HFF-Myc (cell line): ENCODE measurements at regions not wholly inside any gene's neighbourhood (a gene's known extent, or its start where the extent isn't known, plus 50 kb on each side); places are given as distances from the start of the nearest gene placed in this dataset.

Experiments used
- DNase-seq: peaks from one replicate; pipeline ENCODE4 v3.0.0-alpha.2; 2011; ENCODE audit warnings: low read depth; ENCODE audit errors: extremely low read depth
- H3K4me3 ChIP-seq: replicated peaks from 2 replicates; pipeline ENCODE4 v1.5.1; 2011; ENCODE audit warnings: low read depth, mild to moderate bottlenecking, control low read depth, low read length
- CTCF ChIP-seq: IDR thresholded peaks from 2 replicates; pipeline ENCODE4 v1.5.1; 2012; ENCODE audit warnings: mild to moderate bottlenecking, low read depth, low read length, control low read depth; ENCODE audit errors: missing control alignments

- no peak for TF ChIP-seq CTCF
- no peak for DNase-seq
- no peak overlapping the region for H3K4me3 ChIP-seq
Measured at GRCh38 chr2:15999596-16000469, 59.5 kb downstream of the MYCN start.

GRCh38 chr2:15997728-15998280 is 57.5 kb downstream of the MYCN start:
- no peak overlapping the region for H3K4me3 ChIP-seq
- DNase-seq = no peak
- no peak for TF ChIP-seq CTCF

- no peak for DNase-seq
- TF ChIP-seq CTCF = no peak
- H3K4me3 ChIP-seq = no peak overlapping the region
Measured at GRCh38 chr2:15996536-15997423, 56.4 kb downstream of the MYCN start.
